ENCODE measurements at regions not wholly inside any gene's neighbourhood (a gene's known extent, or its start where the extent isn't known, plus 50 kb on each side); places are given as distances from the start of the nearest gene placed in this dataset.

DNA sequence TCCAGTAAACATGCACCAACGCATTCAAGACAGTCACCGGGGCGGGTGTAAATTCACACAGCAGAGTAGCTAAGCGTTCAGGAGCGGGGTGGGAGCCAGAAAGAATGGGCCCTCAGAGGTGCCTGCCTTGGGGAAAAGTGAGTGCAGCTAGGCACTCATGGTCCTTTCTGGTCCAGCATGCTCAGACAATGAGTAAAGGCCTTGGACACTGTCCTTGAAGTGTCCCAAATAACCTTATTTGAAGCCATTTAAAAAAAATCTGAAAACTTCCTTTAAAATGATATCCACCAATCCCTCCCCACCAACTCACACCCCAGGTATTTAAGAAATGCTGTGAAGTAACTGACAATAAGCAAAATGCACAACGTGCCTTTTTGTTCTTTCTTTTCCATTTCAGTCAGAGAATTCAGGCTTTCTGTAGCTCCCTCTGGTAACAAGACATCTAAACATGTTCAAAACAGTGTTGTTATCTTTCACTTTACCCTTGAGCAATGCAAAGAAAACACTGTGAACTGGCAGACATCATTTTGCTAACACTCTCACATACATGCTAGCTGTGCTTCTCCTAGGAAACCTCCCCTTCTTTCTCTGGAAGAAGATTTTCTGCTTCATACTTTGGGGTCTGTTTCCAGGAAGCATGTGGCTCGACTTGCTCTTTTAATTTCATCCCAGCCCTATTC, 445.1 kb upstream of the SPRED2 start:
- Histone ChIP-seq H3K9me3 (no peaks in the 10 kb centered on the region), H3K4me3 (no peak overlapping the region), H3K27me3 (no peaks in the 10 kb centered on the region), H3K27ac (no peak overlapping the region), H3K4me1 (no peaks in the 10 kb centered on the region), H3K36me3 (no peaks in the 10 kb centered on the region)
- TF ChIP-seq, protein P1, sequence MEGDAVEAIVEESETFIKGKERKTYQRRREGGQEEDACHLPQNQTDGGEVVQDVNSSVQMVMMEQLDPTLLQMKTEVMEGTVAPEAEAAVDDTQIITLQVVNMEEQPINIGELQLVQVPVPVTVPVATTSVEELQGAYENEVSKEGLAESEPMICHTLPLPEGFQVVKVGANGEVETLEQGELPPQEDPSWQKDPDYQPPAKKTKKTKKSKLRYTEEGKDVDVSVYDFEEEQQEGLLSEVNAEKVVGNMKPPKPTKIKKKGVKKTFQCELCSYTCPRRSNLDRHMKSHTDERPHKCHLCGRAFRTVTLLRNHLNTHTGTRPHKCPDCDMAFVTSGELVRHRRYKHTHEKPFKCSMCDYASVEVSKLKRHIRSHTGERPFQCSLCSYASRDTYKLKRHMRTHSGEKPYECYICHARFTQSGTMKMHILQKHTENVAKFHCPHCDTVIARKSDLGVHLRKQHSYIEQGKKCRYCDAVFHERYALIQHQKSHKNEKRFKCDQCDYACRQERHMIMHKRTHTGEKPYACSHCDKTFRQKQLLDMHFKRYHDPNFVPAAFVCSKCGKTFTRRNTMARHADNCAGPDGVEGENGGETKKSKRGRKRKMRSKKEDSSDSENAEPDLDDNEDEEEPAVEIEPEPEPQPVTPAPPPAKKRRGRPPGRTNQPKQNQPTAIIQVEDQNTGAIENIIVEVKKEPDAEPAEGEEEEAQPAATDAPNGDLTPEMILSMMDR (IDR thresholded peaks at IDR 0.05), result no peak
- no peak for ATAC-seq
- DNase-seq, result no peak
- intact Hi-C loops (cut with DNase I), result no loop called here

DNA sequence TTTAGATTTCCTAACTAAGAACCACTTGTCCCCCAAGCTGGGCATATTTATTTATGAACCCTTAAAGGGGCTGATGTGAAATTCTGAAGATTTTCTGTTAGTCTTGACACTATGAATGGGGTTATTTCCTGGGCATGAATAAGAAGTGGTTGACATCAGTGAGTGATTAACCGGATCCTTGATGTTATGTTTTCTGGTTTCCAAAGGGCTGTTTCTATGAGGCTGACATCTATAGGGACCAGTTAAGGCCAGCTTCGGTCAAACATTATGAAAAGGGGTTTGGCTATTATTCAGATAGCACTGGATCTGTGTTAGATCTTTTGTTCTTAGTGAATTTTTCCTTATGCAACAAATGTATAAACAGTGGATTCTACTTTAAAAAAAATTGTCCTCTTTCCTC, 443.7 kb upstream of the SPRED2 start:
- DNase-seq (no peak), ATAC-seq (no peak)
- Histone ChIP-seq H3K4me3 (no peak overlapping the region), H3K4me1 (no peaks in the 10 kb centered on the region), H3K36me3 (no peaks in the 10 kb centered on the region), H3K9me3 (no peaks in the 10 kb centered on the region), H3K27me3 (no peaks in the 10 kb centered on the region), H3K27ac (no peak overlapping the region)
- intact Hi-C loops (cut with DNase I), result no loop called here
- TF ChIP-seq, protein P1 (IDR thresholded peaks at IDR 0.05), result no peak

DNA sequence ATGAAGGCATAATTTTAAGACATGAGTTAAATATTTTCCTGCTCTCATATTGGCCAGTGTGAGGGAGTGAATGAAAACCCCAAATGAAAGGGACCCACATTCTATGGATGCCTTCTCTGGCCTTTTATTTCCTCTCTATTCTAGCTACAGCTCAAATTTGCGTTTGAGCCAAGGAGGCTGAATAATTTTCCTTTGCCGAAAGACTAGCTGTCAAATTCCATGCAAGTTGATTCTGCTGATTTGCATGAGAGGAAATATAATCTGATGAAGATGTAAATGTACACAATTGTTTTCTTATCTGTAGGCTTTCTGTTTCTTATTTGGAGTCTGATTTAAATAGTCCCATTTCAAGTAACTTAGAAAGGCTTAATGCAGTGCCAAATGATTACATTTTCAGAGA, 438.4 kb upstream of the SPRED2 start:
- Histone ChIP-seq H3K9me3 (no peaks in the 10 kb centered on the region), H3K36me3 (no peaks in the 10 kb centered on the region), H3K4me1 (no peaks in the 10 kb centered on the region), H3K27ac (no peak overlapping the region), H3K27me3 (peaks cover 5% of the 10 kb centered on the region), H3K4me3 (no peak overlapping the region)
- ATAC-seq (no peak), DNase-seq (no peak)
- intact Hi-C loops (cut with DNase I), result no loop called here
- TF ChIP-seq, protein P1 (IDR thresholded peaks at IDR 0.05), result no peak

DNA sequence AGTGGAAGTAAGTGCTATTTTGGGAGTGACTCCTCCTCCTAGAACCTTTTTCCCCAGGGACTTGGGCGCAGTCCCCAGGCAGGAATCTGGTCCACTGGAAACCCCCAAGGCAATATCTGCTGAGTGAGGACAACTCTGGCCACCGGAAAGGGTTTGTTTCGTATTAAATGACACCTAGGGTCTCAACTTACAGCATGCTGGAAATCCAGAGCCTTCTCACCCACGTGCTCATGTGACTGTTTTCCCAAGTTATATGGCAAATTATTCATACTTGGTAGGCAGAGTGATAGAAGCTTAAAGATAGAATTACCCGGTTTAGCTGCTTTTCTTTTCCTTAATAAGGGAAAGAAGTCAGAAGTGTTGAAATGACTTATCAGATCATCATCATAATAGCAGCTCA, 436.9 kb upstream of the SPRED2 start:
- DNase-seq (no peak), ATAC-seq (no peak)
- no peaks in the 10 kb centered on the region for H3K36me3 ChIP-seq
- TF ChIP-seq, protein P1 (IDR thresholded peaks at IDR 0.05), result no peak
- H3K4me1 ChIP-seq, result no peaks in the 10 kb centered on the region
- intact Hi-C loops (cut with DNase I), result no loop called here
- no peaks in the 10 kb centered on the region for H3K9me3 ChIP-seq
- no peak overlapping the region for H3K4me3 ChIP-seq
- peaks cover 5% of the 10 kb centered on the region for H3K27me3 ChIP-seq
- no peak overlapping the region for H3K27ac ChIP-seq

DNA sequence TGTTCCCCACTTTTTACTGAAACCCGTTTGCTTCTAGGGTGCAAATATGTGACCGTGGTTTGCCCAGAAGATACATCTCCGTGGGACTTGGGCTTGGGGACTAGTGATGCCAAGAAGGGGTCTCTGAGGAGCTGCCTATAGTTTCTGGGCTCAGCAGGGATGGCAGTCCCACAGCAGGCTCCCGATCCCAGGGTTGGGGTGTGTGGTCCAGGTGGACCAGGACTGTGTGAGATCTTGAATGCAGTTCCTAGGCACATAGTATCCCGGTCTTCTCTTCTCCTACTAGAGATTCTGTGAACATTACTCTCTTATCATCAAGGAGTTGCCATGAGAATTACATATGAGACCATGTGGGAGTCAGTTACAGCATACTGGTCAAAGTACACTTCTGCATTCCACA, 435.8 kb upstream of the SPRED2 start:
- ATAC-seq, result no peak
- TF ChIP-seq, protein P1 (IDR thresholded peaks at IDR 0.05), result no peak
- H3K4me3 ChIP-seq, result no peak overlapping the region
- no peak for DNase-seq
- no peak overlapping the region for H3K27ac ChIP-seq
- no peaks in the 10 kb centered on the region for H3K36me3 ChIP-seq
- no peaks in the 10 kb centered on the region for H3K4me1 ChIP-seq
- intact Hi-C loops (cut with DNase I), result no loop called here
- H3K9me3 ChIP-seq, result no peaks in the 10 kb centered on the region
- H3K27me3 ChIP-seq, result peaks cover 5% of the 10 kb centered on the region

DNA sequence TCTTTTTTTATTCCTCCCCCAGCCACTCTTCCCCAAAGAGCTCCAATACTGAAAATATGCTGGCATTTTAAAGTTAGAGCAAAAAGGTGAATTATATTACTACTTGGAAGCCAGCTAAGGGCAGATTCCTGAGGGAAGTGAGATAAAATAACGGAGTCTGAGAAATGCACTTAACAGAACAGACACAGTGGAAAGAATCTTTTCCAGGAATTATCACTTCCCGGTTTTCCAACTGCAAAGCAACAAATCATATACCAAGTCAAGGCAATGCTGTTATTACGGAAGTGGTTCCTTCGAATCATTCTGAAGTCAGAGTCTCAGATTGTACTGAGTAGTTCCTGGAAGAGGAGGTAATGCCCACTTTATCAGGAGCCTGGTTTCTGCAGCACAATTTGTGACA, 435.0 kb upstream of the SPRED2 start:
- no peaks in the 10 kb centered on the region for H3K9me3 ChIP-seq
- no peaks in the 10 kb centered on the region for H3K4me1 ChIP-seq
- H3K36me3 ChIP-seq, result no peaks in the 10 kb centered on the region
- intact Hi-C loops (cut with DNase I), result no loop called here
- TF ChIP-seq, protein P1 (IDR thresholded peaks at IDR 0.05), result no peak
- H3K4me3 ChIP-seq, result no peak overlapping the region
- ATAC-seq, result no peak
- H3K27ac ChIP-seq, result no peak overlapping the region
- H3K27me3 ChIP-seq, result peaks cover 5% of the 10 kb centered on the region
- DNase-seq, result no peak

Data from upper lobe of right lung (tissue), 1 donor.